Lung (tissue), 11 donors: ENCODE measurements at regions not wholly inside any gene's neighbourhood (a gene's known extent, or its start where the extent isn't known, plus 50 kb on each side); places are given as distances from the start of the nearest gene placed in this dataset.

Experiments used
- ATAC-seq: fragments of 200-7000 bp; cut with Tn5 transposase; one replicate; pipeline ENCODE4 v1.9.1; 2020; ENCODE audit warnings: moderate number of reproducible peaks; ENCODE audit not compliant: insufficient read depth, low FRiP score
- DNase-seq, 3 donors: peaks; one replicate each; pipeline ENCODE4 v3.0.0-alpha.2; 2013 to 2017
- H3K27ac ChIP-seq, 2 donors: one replicate each; pipeline ENCODE4 v1.5.1; 2013; ENCODE audit warnings: mild to moderate bottlenecking in 2 of 2, moderate library complexity in 2 of 2, control low read depth in 1 of 2, inconsistent platforms in 1 of 2, low read depth in 1 of 2, low read length in 1 of 2
- H3K27me3 ChIP-seq, 3 donors: one replicate each; pipeline ENCODE4 v1.5.1; 2013; ENCODE audit warnings: low read length in 2 of 3; ENCODE audit not compliant: control insufficient read depth in 3 of 3, insufficient read depth in 3 of 3
- H3K36me3 ChIP-seq, 4 donors: one replicate each; pipeline ENCODE4 v1.5.1; 2013; ENCODE audit warnings: low read length in 4 of 4, mild to moderate bottlenecking in 1 of 4, moderate library complexity in 1 of 4; ENCODE audit not compliant: control insufficient read depth in 4 of 4, insufficient read depth in 4 of 4
- H3K4me1 ChIP-seq, 5 donors: one replicate each; pipeline ENCODE4 v1.5.1; 2013; ENCODE audit warnings: low read length in 5 of 5, mild to moderate bottlenecking in 2 of 5, moderate library complexity in 1 of 5; ENCODE audit not compliant: control insufficient read depth in 5 of 5, insufficient read depth in 5 of 5
- H3K4me3 ChIP-seq: one replicate; pipeline ENCODE4 v1.5.1; 2013; ENCODE audit warnings: mild to moderate bottlenecking, control low read depth, moderate library complexity
- H3K9ac ChIP-seq, 2 donors: one replicate each; pipeline ENCODE4 v1.5.1; 2013; ENCODE audit warnings: low read length in 2 of 2, control low read depth in 1 of 2; ENCODE audit not compliant: insufficient read depth in 1 of 2
- H3K9me3 ChIP-seq, 4 donors: one replicate each; pipeline ENCODE4 v1.5.1; 2013; ENCODE audit warnings: low read length in 3 of 4, mild to moderate bottlenecking in 1 of 4, moderate library complexity in 1 of 4; ENCODE audit not compliant: control insufficient read depth in 4 of 4, insufficient read depth in 3 of 4
- WGBS, 2 donors: extraction: QIAGEN DNeasy Blood & Tissue Kit; methylation state at CpG; one replicate each; pipeline ENCODE4 v1.1.7; 2013; 5-methylcytosine and 5-hydroxymethylcytosine counted together
- TF ChIP-seq, protein P1 (sequence below): IDR thresholded peaks from 2 replicates; pipeline ENCODE4 v1.5.1; 2012; ENCODE audit warnings: mild to moderate bottlenecking; ENCODE audit errors: control extremely low read depth, extremely low read depth
- donor health status: control.
- donor health status: control.
- donor health status: Bipolar disorder and iron deficiency.
- donor health status: healthy.
- donor health status: DM: yes; HTN: yes; CAD: no.

DNA sequence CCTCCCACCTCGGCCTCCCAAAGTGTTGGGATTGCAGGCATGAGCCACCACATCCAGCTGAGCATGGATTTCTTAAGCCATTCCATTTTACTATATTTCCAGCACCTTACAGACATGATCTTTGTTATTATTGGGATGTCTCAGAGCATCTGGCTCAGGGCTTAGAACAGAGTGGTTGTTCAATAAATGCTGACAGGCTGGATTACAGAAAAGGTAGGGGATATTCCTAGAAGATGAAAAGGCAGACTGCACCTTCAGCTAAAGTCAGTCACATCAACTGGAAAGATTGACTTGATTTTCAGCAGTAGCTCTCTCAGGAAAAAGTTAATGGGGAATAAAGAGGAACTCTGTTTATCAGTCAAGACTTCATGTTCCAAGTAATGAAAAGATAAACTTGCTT, 360.3 kb upstream of the ERCC4 start:
- 59 to 77% methylated on average over 1 of the region's 1 CpG for WGBS, 2 donors
- ATAC-seq: no peak

DNA sequence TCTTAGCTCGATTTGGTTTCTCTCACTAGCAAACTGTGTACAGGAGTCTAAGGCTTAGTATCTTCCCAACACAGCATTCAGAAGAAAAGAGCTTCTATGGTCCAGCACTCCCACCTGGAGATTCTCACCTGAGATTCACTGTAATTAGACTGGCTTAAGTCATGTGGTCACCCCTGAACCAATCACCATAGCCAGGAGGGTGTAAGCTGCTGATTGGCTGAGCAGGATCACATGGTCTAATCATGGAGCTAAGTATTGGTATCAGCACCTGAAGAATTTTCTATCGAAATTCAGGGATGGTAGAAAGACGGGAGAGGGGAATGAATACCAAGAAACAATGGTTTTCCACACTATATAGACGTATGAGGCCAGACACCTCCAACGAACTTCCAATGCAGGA, 359.8 kb upstream of the ERCC4 start:
- H3K9ac ChIP-seq: no peak overlapping the region
- no peak for ATAC-seq
- no peak for DNase-seq
- TF ChIP-seq, protein P1, sequence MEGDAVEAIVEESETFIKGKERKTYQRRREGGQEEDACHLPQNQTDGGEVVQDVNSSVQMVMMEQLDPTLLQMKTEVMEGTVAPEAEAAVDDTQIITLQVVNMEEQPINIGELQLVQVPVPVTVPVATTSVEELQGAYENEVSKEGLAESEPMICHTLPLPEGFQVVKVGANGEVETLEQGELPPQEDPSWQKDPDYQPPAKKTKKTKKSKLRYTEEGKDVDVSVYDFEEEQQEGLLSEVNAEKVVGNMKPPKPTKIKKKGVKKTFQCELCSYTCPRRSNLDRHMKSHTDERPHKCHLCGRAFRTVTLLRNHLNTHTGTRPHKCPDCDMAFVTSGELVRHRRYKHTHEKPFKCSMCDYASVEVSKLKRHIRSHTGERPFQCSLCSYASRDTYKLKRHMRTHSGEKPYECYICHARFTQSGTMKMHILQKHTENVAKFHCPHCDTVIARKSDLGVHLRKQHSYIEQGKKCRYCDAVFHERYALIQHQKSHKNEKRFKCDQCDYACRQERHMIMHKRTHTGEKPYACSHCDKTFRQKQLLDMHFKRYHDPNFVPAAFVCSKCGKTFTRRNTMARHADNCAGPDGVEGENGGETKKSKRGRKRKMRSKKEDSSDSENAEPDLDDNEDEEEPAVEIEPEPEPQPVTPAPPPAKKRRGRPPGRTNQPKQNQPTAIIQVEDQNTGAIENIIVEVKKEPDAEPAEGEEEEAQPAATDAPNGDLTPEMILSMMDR: no peak
- 85 to 86% methylated on average over 5 of the region's 5 CpGs for WGBS, 2 donors
- H3K4me3 ChIP-seq: no peak overlapping the region
- H3K36me3 ChIP-seq: no peaks in the 10 kb centered on the region
- H3K27me3 ChIP-seq: peaks cover 0 to 2% (median 0%) of the 10 kb centered on the region in 3 donors
- H3K27ac ChIP-seq: no peak overlapping the region
- peaks cover 0 to 4% (median 0%) of the 10 kb centered on the region in 4 donors for H3K9me3 ChIP-seq
- H3K4me1 ChIP-seq: no peaks in the 10 kb centered on the region

More for the DNA sequence above, 360.3 kb upstream of the ERCC4 start:
- no peak for DNase-seq
- TF ChIP-seq, protein P1: no peak
- H3K27ac ChIP-seq: no peak overlapping the region
- no peaks in the 10 kb centered on the region for H3K36me3 ChIP-seq
- peaks cover 0 to 1% (median 0%) of the 10 kb centered on the region in 4 donors for H3K9me3 ChIP-seq
- no peaks in the 10 kb centered on the region for H3K4me1 ChIP-seq
- peaks cover 0 to 2% (median 0%) of the 10 kb centered on the region in 3 donors for H3K27me3 ChIP-seq
- H3K9ac ChIP-seq: no peak overlapping the region
- H3K4me3 ChIP-seq: no peak overlapping the region

DNA sequence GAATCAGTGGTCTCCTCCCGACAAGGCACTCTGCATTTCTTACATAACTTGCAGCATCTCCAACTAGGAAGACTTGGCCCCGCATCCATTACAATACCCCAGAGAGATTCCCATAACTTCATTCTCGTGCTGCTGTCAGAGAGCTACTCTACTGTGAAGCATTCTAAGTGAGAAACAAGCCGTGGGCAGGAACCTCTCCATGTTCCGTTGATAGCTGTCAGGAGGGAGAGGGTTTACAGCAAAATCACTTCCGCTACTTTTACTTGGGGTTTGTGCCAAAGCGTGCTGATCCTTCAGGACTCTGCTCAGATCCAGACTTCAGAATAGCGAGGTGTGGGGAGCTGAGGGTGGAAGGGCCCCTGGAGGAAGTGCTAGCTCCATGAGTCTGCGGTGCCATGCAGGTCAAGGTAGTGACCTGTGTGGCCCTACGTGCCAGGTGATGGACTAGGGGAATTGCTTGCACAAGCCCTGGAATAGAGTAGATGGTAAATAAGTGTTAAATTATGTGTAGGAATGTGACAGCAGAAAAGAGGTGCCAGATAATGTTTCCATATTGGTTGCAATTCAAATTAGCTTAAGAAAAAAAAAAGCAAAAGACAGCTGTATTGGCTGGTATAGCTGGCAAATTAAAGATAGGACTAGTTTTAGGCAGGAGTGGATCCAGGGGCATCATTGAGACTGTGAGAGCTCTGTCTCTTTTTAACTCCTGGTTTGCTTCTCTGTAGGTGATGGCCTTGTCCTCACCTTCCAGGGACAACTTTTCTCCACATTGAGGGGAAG, 358.5 kb upstream of the ERCC4 start:
- ATAC-seq (no peak), DNase-seq (peak in 1 of 3 donors; percentile 1)
- Histone ChIP-seq H3K9ac (no peak overlapping the region), H3K4me3 (no peak overlapping the region), H3K27ac (no peak overlapping the region), H3K27me3 (peaks cover 0 to 2% (median 0%) of the 10 kb centered on the region in 3 donors), H3K9me3 (peaks cover 0 to 4% (median 0%) of the 10 kb centered on the region in 4 donors), H3K36me3 (no peaks in the 10 kb centered on the region), H3K4me1 (no peaks in the 10 kb centered on the region)
- 69 to 79% methylated on average over 10 of the region's 10 CpGs for WGBS, 2 donors
- TF ChIP-seq, protein P1: no peak
